ENCODE measurements at regions not wholly inside any gene's neighbourhood (a gene's known extent, or its start where the extent isn't known, plus 50 kb on each side); places are given as distances from the start of the nearest gene placed in this dataset.

- no peak for TF ChIP-seq BCLAF1 (IDR thresholded peaks at IDR 0.05)
- TF ChIP-seq KAT2A (conservative IDR thresholded peaks at IDR 0.05; ENCODE audit: control insufficient read depth, low read depth, low read length), result no peak
- TF ChIP-seq EZH2 (IDR thresholded peaks at IDR 0.05; ENCODE audit: borderline replicate concordance, control insufficient read depth, low read depth, low read length), result no peak
- TF ChIP-seq GABPA (IDR thresholded peaks at IDR 0.05; ENCODE audit: low read depth), result no peak
- no peak for TF ChIP-seq CHD4 (IDR thresholded peaks at IDR 0.05)
- TF ChIP-seq PAX5 (IDR thresholded peaks at IDR 0.05; ENCODE audit: borderline replicate concordance, low read depth, low read length), result no peak
- no peak for TF ChIP-seq NFYA (IDR thresholded peaks at IDR 0.05; ENCODE audit: borderline replicate concordance, low read depth, low read length)
- TF ChIP-seq NBN (IDR thresholded peaks at IDR 0.05), result no peak
- TF ChIP-seq USF2 (IDR thresholded peaks at IDR 0.05; ENCODE audit: borderline replicate concordance, low read depth, low read length), result no peak
- no peak for TF ChIP-seq CBFB (IDR thresholded peaks at IDR 0.05; ENCODE audit: low read depth)
- TF ChIP-seq, protein P1, sequence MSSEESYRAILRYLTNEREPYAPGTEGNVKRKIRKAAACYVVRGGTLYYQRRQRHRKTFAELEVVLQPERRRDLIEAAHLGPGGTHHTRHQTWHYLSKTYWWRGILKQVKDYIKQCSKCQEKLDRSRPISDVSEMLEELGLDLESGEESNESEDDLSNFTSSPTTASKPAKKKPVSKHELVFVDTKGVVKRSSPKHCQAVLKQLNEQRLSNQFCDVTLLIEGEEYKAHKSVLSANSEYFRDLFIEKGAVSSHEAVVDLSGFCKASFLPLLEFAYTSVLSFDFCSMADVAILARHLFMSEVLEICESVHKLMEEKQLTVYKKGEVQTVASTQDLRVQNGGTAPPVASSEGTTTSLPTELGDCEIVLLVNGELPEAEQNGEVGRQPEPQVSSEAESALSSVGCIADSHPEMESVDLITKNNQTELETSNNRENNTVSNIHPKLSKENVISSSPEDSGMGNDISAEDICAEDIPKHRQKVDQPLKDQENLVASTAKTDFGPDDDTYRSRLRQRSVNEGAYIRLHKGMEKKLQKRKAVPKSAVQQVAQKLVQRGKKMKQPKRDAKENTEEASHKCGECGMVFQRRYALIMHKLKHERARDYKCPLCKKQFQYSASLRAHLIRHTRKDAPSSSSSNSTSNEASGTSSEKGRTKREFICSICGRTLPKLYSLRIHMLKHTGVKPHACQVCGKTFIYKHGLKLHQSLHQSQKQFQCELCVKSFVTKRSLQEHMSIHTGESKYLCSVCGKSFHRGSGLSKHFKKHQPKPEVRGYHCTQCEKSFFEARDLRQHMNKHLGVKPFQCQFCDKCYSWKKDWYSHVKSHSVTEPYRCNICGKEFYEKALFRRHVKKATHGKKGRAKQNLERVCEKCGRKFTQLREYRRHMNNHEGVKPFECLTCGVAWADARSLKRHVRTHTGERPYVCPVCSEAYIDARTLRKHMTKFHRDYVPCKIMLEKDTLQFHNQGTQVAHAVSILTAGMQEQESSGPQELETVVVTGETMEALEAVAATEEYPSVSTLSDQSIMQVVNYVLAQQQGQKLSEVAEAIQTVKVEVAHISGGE (CRISPR knock-in tag; IDR thresholded peaks at IDR 0.05), result no peak
- no peak for TF ChIP-seq ZNF622 (IDR thresholded peaks at IDR 0.05)
- TF ChIP-seq CUX1 (IDR thresholded peaks at IDR 0.05; ENCODE audit: insufficient replicate concordance, low read depth, low read length), result no peak
Observed at GRCh38 chr3:173214576-173214975, 73.5 kb upstream of the SPATA16 start (continued).
